HepG2 (cell line): ENCODE measurements at regions not wholly inside any gene's neighbourhood (a gene's known extent, or its start where the extent isn't known, plus 50 kb on each side); places are given as distances from the start of the nearest gene placed in this dataset.

ENCODE experiments used
- ATAC-seq: fragments of 200-7000 bp; cut with Tn5 transposase; 3 replicates; pipeline ENCODE4 v1.9.1; 2020; ENCODE audit warnings: mild to moderate bottlenecking, moderate library complexity
- BruUV-seq: library from RNA; stranded (reverse); fragments of 400-500 nt; replicated peaks from 2 replicates; lab custom pipeline; 2021; lab: Mats Ljungman, UMichigan
- CTCF ChIA-PET: fragments of 300-600 bp; formaldehyde crosslinking; extraction: SDS; loops from one replicate; lab custom pipeline; 2021; ENCODE audit warnings: low total read pairs, inconsistent platforms, low intra/inter-chr PET ratio; lab: Yijun Ruan, JAX
- POLR2A ChIA-PET: fragments of 350-600 bp; sonication (Branson Sonifier 250); formaldehyde crosslinking; loops from one replicate; lab custom pipeline; 2020; ENCODE audit warnings: antibody characterized with exemption, inconsistent platforms; lab: Yijun Ruan, JAX
- DNase-seq: peaks from one replicate; pipeline ENCODE4 v3.0.0-alpha.2; 2015; ENCODE audit warnings: low spot score
- FAIRE-seq: peaks from 3 replicates; lab custom pipeline; 2011; peaks lifted over from hg19 to GRCh38; lab: Jason Lieb, UNC
- H2AFZ ChIP-seq: one replicate; pipeline ENCODE4 v1.6.1; 2011; ENCODE audit warnings: low read length, inconsistent platforms
- H3K27ac ChIP-seq: fragments of 300-600 bp; 3 replicates; pipeline ENCODE4 v1.8.0; 2011; ENCODE audit warnings: mixed run types, mild to moderate bottlenecking, mixed read lengths, low read length, inconsistent platforms; ENCODE audit not compliant: insufficient read depth; ENCODE audit errors: extremely low read length
- H3K27me3 ChIP-seq, 2 experiments: fragments of 200-600 bp in 1 of 2; 2 replicates in 1 of 2; 3 replicates in 1 of 2; pipeline versions ENCODE4 v1.6.0 to v1.8.0; 2011; ENCODE audit warnings: low read length in 2 of 2, mild to moderate bottlenecking in 2 of 2, moderate library complexity in 2 of 2, inconsistent platforms in 1 of 2; ENCODE audit not compliant: insufficient read depth in 2 of 2, control insufficient read depth in 1 of 2
- H3K36me3 ChIP-seq, 2 experiments: fragments of 200-600 bp in 1 of 2; replicated peaks in 1 of 2; 2 replicates in 1 of 2; 3 replicates in 1 of 2; pipeline versions ENCODE4 v1.5.1 to v1.8.0; 2011; ENCODE audit warnings: low read length in 2 of 2, inconsistent platforms in 1 of 2; ENCODE audit not compliant: insufficient read depth in 2 of 2, control insufficient read depth in 1 of 2
- H3K4me1 ChIP-seq: 2 replicates; pipeline ENCODE4 v1.5.1; 2012; ENCODE audit warnings: low read length, inconsistent platforms; ENCODE audit not compliant: insufficient read depth
- H3K4me2 ChIP-seq: 2 replicates; pipeline ENCODE4 v1.6.0; 2011; ENCODE audit warnings: low read depth, low read length, inconsistent platforms
- H3K4me3 ChIP-seq, 3 experiments: fragments of 200-600 bp in 1 of 3; sonication (generic), shearing (Covaris generic) in 1 of 3; replicated peaks in 1 of 3; 2 replicates each; pipeline ENCODE4 v1.5.1; 2011 to 2016; ENCODE audit warnings: low read length in 3 of 3, inconsistent platforms in 2 of 3, low read depth in 2 of 3, mild to moderate bottlenecking in 2 of 3, control low read depth in 1 of 3, mixed read lengths in 1 of 3; ENCODE audit not compliant: insufficient read depth in 1 of 3
- H3K79me2 ChIP-seq: one replicate; pipeline ENCODE4 v1.6.1; 2011; ENCODE audit warnings: low read length, inconsistent platforms; ENCODE audit not compliant: insufficient read depth
- H3K9ac ChIP-seq: 2 replicates; pipeline ENCODE4 v1.6.0; 2011; ENCODE audit warnings: mild to moderate bottlenecking, low read depth, low read length, inconsistent platforms; ENCODE audit not compliant: insufficient read depth
- H3K9me3 ChIP-seq: 2 replicates; pipeline ENCODE4 v1.5.1; 2012; ENCODE audit warnings: mild to moderate bottlenecking, low read length
- H4K20me1 ChIP-seq: 2 replicates; pipeline ENCODE4 v1.6.0; 2011; ENCODE audit warnings: inconsistent platforms, mild to moderate bottlenecking, low read length, moderate library complexity; ENCODE audit not compliant: insufficient read depth
- GLMP ChIP-seq: sonication (generic); formaldehyde crosslinking; IDR thresholded peaks from 2 replicates; pipeline ENCODE4 v1.9.0; 2021; ENCODE audit warnings: missing genetic modification reagents, mild to moderate bottlenecking, borderline replicate concordance
- MAFF ChIP-seq: IDR thresholded peaks from 2 replicates; pipeline ENCODE4 v1.6.1; 2011; ENCODE audit warnings: low read depth, low read length, improper control_type of control experiment
- MIXL1 ChIP-seq: IDR thresholded peaks from 2 replicates; pipeline ENCODE4 v1.6.1; 2016
- NR3C1 ChIP-seq: sonication (generic); formaldehyde crosslinking; IDR thresholded peaks from 2 replicates; pipeline ENCODE4 v1.4.0; 2020; ENCODE audit warnings: missing genetic modification reagents
- RXRB ChIP-seq: IDR thresholded peaks from 2 replicates; pipeline ENCODE4 v1.6.1; 2016; ENCODE audit warnings: borderline replicate concordance, missing genetic modification reagents, missing compliant biosample characterization
- THAP9 ChIP-seq: sonication (generic); formaldehyde crosslinking; IDR thresholded peaks from 2 replicates; pipeline ENCODE4; 2020; ENCODE audit warnings: missing genetic modification reagents, mild to moderate bottlenecking, borderline replicate concordance
- ZFP62 ChIP-seq: sonication (generic); formaldehyde crosslinking; IDR thresholded peaks from 2 replicates; pipeline ENCODE4 v1.4.0; 2020; ENCODE audit warnings: missing genetic modification reagents
- ZNF232 ChIP-seq: sonication (generic); formaldehyde crosslinking; IDR thresholded peaks from 2 replicates; pipeline ENCODE4 v1.4.0; 2020; ENCODE audit warnings: missing genetic modification reagents, borderline replicate concordance
- ZNF251 ChIP-seq: sonication (generic); formaldehyde crosslinking; IDR thresholded peaks from 2 replicates; pipeline ENCODE4 v1.9.0; 2021; ENCODE audit warnings: mild to moderate bottlenecking, missing genetic modification reagents
- ZNF367 ChIP-seq: sonication (generic); formaldehyde crosslinking; IDR thresholded peaks from 2 replicates; pipeline ENCODE4 v1.4.0; 2020; ENCODE audit warnings: missing genetic modification reagents, borderline replicate concordance
- ZNF510 ChIP-seq: sonication (generic); formaldehyde crosslinking; IDR thresholded peaks from 2 replicates; pipeline ENCODE4 v1.4.0; 2020; ENCODE audit warnings: low read depth, mild to moderate bottlenecking, missing genetic modification reagents
- ZNF609 ChIP-seq: sonication (generic); formaldehyde crosslinking; IDR thresholded peaks from 2 replicates; pipeline ENCODE4 v1.4.0; 2020; ENCODE audit warnings: mild to moderate bottlenecking, missing genetic modification reagents, borderline replicate concordance
- ZNF800 ChIP-seq: sonication (generic); formaldehyde crosslinking; IDR thresholded peaks from 2 replicates; pipeline ENCODE4 v1.4.0; 2020; ENCODE audit warnings: missing genetic modification reagents
- WGBS: methylation state at CpG from one replicate; pipeline ENCODE4 v1.1.6; 2017; ENCODE audit warnings: low lambda C conversion rate; 5-methylcytosine and 5-hydroxymethylcytosine counted together
- in situ Hi-C: cut with HindIII; loops from 2 replicates; pipeline ENCODE4 v1.10.0; 2017; ENCODE audit warnings: low pct_unique_long_range_greater_than_20kb; ENCODE audit not compliant: extremely low pct_ligation_motif_present
- intact Hi-C: fragments of 100-400 bp; cut with micrococcal nuclease; formaldehyde crosslinking; loops from one replicate; pipeline ENCODE4 v1.10.0; 2022; ENCODE audit not compliant: unreplicated experiment

- TF ChIP-seq ZNF367 = no peak
- TF ChIP-seq NR3C1 (CRISPR knock-in tag) = no peak
- TF ChIP-seq ZNF232 (CRISPR knock-in tag) = no peak
- no peak for TF ChIP-seq THAP9 (CRISPR knock-in tag)
- no peak for TF ChIP-seq ZNF251 (CRISPR knock-in tag)
These were observed 502.7 kb downstream of the NUF2 start (continued) for GRCh38 chr1:163824490-163824889.

GRCh38 chr1:163826500-163826899 is 504.7 kb downstream of the NUF2 start:
- no peaks in the 10 kb centered on the region for H3K79me2 ChIP-seq
- H3K36me3 ChIP-seq = no peaks in the 10 kb centered on the region
- no peaks in the 10 kb centered on the region for H4K20me1 ChIP-seq
- intact Hi-C loops = no loop called here
- H2AFZ ChIP-seq = no peak overlapping the region
- 4% methylated on average over 3 of the region's 3 CpGs for WGBS
- no peaks in the 10 kb centered on the region for H3K27me3 ChIP-seq
- peaks cover 80% of the 10 kb centered on the region for H3K9me3 ChIP-seq
- ATAC-seq = no peak
- no peak overlapping the region for H3K4me3 ChIP-seq
- POLR2A ChIA-PET = no interaction called here
- no peak overlapping the region for H3K4me2 ChIP-seq
- H3K27ac ChIP-seq = no peak overlapping the region
- BruUV-seq = no TSS peak
- H3K4me1 ChIP-seq = no peaks in the 10 kb centered on the region
- DNase-seq = no peak
- CTCF ChIA-PET = no interaction called here
- FAIRE-seq = no peak
- in situ Hi-C loops = no loop called here
- TF ChIP-seq ZFP62 (CRISPR knock-in tag) = no peak
- no peak for TF ChIP-seq MIXL1 (CRISPR knock-in tag)
- TF ChIP-seq MAFF = no peak
- TF ChIP-seq ZNF800 (CRISPR knock-in tag) = no peak
- no peak for TF ChIP-seq ZNF510 (CRISPR knock-in tag)
- no peak for TF ChIP-seq GLMP
- TF ChIP-seq ZNF609 (CRISPR knock-in tag) = no peak
- no peak for TF ChIP-seq RXRB
- H3K9ac ChIP-seq = no peak overlapping the region
